Activated CD4-positive, alpha-beta T cell treated with anti-CD3 and anti-CD28 coated beads, Interleukin-10, Interleukin-2, amounts not matched to agents 100 ng/mL and 50 ng/mL, durations not matched to agents 16 hours and 8 hours (primary cell): ENCODE measurements at regions not wholly inside any gene's neighbourhood (a gene's known extent, or its start where the extent isn't known, plus 50 kb on each side); places are given as distances from the start of the nearest gene placed in this dataset.
"Not testable (repeated sequence)": the region's sequence is repeated elsewhere in the genome, so short reads cannot be mapped to it uniquely, and the experiment has no call there.

Source experiments
- DNase-seq: peaks from one replicate; pipeline ENCODE4 v3.0.0-alpha.2; 2020

GRCh38 chr10:128178302-128178958 lies 52.2 kb upstream of the MKI67 start:
- peak; percentile 63 for DNase-seq

GRCh38 chr10:128180843-128181242 lies 54.6 kb upstream of the MKI67 start:
- peak; percentile 80 for DNase-seq

GRCh38 chr10:128185627-128186026 lies 59.4 kb upstream of the MKI67 start:
- DNase-seq = no peak

GRCh38 chr10:128186959-128187787 lies 61.0 kb upstream of the MKI67 start:
- DNase-seq = peak; percentile 39

GRCh38 chr10:128187788-128188185 lies 61.6 kb upstream of the MKI67 start:
- no peak for DNase-seq

GRCh38 chr10:128189176-128189575 lies 63.0 kb upstream of the MKI67 start:
- no peak for DNase-seq

GRCh38 chr10:128191847-128192246 lies 65.6 kb upstream of the MKI67 start:
- DNase-seq = no peak

GRCh38 chr10:128201826-128202225 lies 75.6 kb upstream of the MKI67 start:
- not testable (repeated sequence) for DNase-seq

- DNase-seq = no peak
These were observed 76.8 kb upstream of the MKI67 start for GRCh38 chr10:128203028-128203427.

GRCh38 chr10:128205591-128205990 lies 79.4 kb upstream of the MKI67 start:
- DNase-seq = not testable (repeated sequence)

- no peak for DNase-seq
These were observed 80.5 kb upstream of the MKI67 start for GRCh38 chr10:128206676-128207075.

- DNase-seq = no peak
These were observed 83.6 kb upstream of the MKI67 start for GRCh38 chr10:128209862-128210214.

GRCh38 chr10:128210215-128211063 lies 84.2 kb upstream of the MKI67 start:
- DNase-seq = peak; percentile 75

GRCh38 chr10:128211064-128211504 lies 84.9 kb upstream of the MKI67 start:
- no peak for DNase-seq

GRCh38 chr10:128211953-128212727 lies 85.9 kb upstream of the MKI67 start:
- DNase-seq = peak; percentile 91

- DNase-seq = no peak
These were observed 86.9 kb upstream of the MKI67 start for GRCh38 chr10:128213156-128213555.

- DNase-seq = no peak
These were observed 89.5 kb upstream of the MKI67 start for GRCh38 chr10:128215733-128216132.

- DNase-seq = no peak
These were observed 90.9 kb upstream of the MKI67 start for GRCh38 chr10:128217136-128217535.

- DNase-seq = no peak
These were observed 91.9 kb upstream of the MKI67 start for GRCh38 chr10:128218161-128218560.

GRCh38 chr10:128219295-128219694 lies 93.1 kb upstream of the MKI67 start:
- no peak for DNase-seq

GRCh38 chr10:128220021-128220420 lies 93.8 kb upstream of the MKI67 start:
- DNase-seq = no peak

- no peak for DNase-seq
These were observed 94.9 kb upstream of the MKI67 start for GRCh38 chr10:128221117-128221516.

- no peak for DNase-seq
These were observed 95.6 kb upstream of the MKI67 start for GRCh38 chr10:128221807-128222206.
